HG02623 (cell line): ENCODE measurements at regions not wholly inside any gene's neighbourhood (a gene's known extent, or its start where the extent isn't known, plus 50 kb on each side); places are given as distances from the start of the nearest gene placed in this dataset.
"Not testable (repeated sequence)": the region's sequence is repeated elsewhere in the genome, so short reads cannot be mapped to it uniquely, and the experiment has no call there.

Experiments
- ATAC-seq: cut with Tn5 transposase; IDR thresholded peaks from one replicate; pipeline ENCODE4 v1.9.1; 2021; ENCODE audit warnings: moderate library complexity; ENCODE audit not compliant: unreplicated experiment

- ATAC-seq: no peak
Measured at GRCh38 chr10:90018819-90019218, 317.4 kb downstream of the KIF20B start.

- no peak for ATAC-seq
Measured at GRCh38 chr10:90020506-90020905, 319.1 kb downstream of the KIF20B start.

- no peak for ATAC-seq
Measured at GRCh38 chr10:90023950-90024349, 322.6 kb downstream of the KIF20B start.

- no peak for ATAC-seq
Measured at GRCh38 chr10:90028312-90028711, 326.9 kb downstream of the KIF20B start.

GRCh38 chr10:90031776-90032175 is 330.4 kb downstream of the KIF20B start:
- ATAC-seq: no peak

- no peak for ATAC-seq
Measured at GRCh38 chr10:90032519-90032918, 331.1 kb downstream of the KIF20B start.

- ATAC-seq: not testable (repeated sequence)
Measured at GRCh38 chr10:90034862-90035261, 333.5 kb downstream of the KIF20B start.

- ATAC-seq: no peak
Measured at GRCh38 chr10:90041585-90041984, 340.2 kb downstream of the KIF20B start.

GRCh38 chr10:90042075-90042474 is 340.7 kb downstream of the KIF20B start:
- ATAC-seq: no peak

- peak; percentile 81 for ATAC-seq
Measured at GRCh38 chr10:90047243-90047729, 345.9 kb downstream of the KIF20B start.

- no peak for ATAC-seq
Measured at GRCh38 chr10:90051053-90051452, 349.7 kb downstream of the KIF20B start.

GRCh38 chr10:90051474-90051873 is 350.1 kb downstream of the KIF20B start:
- no peak for ATAC-seq

GRCh38 chr10:90062786-90063185 is 361.4 kb downstream of the KIF20B start:
- no peak for ATAC-seq

GRCh38 chr10:90064295-90064694 is 362.9 kb downstream of the KIF20B start:
- ATAC-seq: no peak

- no peak for ATAC-seq
Measured at GRCh38 chr10:90066435-90066834, 365.0 kb downstream of the KIF20B start.

- no peak for ATAC-seq
Measured at GRCh38 chr10:90075995-90076394, 374.6 kb downstream of the KIF20B start.

GRCh38 chr10:90079819-90080218 is 378.4 kb downstream of the KIF20B start:
- no peak for ATAC-seq

GRCh38 chr10:90086606-90087190 is 385.3 kb downstream of the KIF20B start:
- ATAC-seq: not testable (repeated sequence)

- peak; percentile 90 for ATAC-seq
Measured at GRCh38 chr10:90087197-90088023, 386.0 kb downstream of the KIF20B start.

GRCh38 chr10:90088024-90088317 is 386.6 kb downstream of the KIF20B start:
- ATAC-seq: no peak

GRCh38 chr10:90089719-90090118 is 388.3 kb downstream of the KIF20B start:
- ATAC-seq: no peak

GRCh38 chr10:90096196-90096595 is 394.8 kb downstream of the KIF20B start:
- no peak for ATAC-seq
